ENCODE measurements at regions not wholly inside any gene's neighbourhood (a gene's known extent, or its start where the extent isn't known, plus 50 kb on each side); places are given as distances from the start of the nearest gene placed in this dataset.

GRCh38 chr16:5557448-5557847, 459.9 kb upstream of the EEF2KMT start:
- DNase-seq: no peak

- no peak for DNase-seq
These were observed 458.7 kb upstream of the EEF2KMT start for GRCh38 chr16:5556158-5556810.

GRCh38 chr16:5551909-5552308, 454.3 kb upstream of the EEF2KMT start:
- DNase-seq: no peak

GRCh38 chr16:5549802-5550201, 452.2 kb upstream of the EEF2KMT start:
- DNase-seq: no peak

- no peak for DNase-seq
These were observed 443.8 kb upstream of the EEF2KMT start for GRCh38 chr16:5541356-5541755.

GRCh38 chr16:5537347-5537746, 439.8 kb upstream of the EEF2KMT start:
- no peak for DNase-seq

- DNase-seq: no peak
These were observed 435.8 kb upstream of the EEF2KMT start for GRCh38 chr16:5533321-5533888.

GRCh38 chr16:5527817-5528216, 430.2 kb upstream of the EEF2KMT start:
- DNase-seq: no peak

- DNase-seq: no peak
These were observed 429.2 kb upstream of the EEF2KMT start for GRCh38 chr16:5526826-5527225.

- no peak for DNase-seq
These were observed 426.2 kb upstream of the EEF2KMT start for GRCh38 chr16:5523829-5524228.

- DNase-seq: no peak
These were observed 418.5 kb upstream of the EEF2KMT start for GRCh38 chr16:5516115-5516514.

- DNase-seq: no peak
These were observed 414.4 kb upstream of the EEF2KMT start for GRCh38 chr16:5512014-5512413.

GRCh38 chr16:5510819-5511370, 413.3 kb upstream of the EEF2KMT start:
- DNase-seq: no peak

- no peak for DNase-seq
These were observed 412.2 kb upstream of the EEF2KMT start for GRCh38 chr16:5509794-5510193.

GRCh38 chr16:5509336-5509735, 411.7 kb upstream of the EEF2KMT start:
- DNase-seq: no peak

GRCh38 chr16:5508371-5508770, 410.8 kb upstream of the EEF2KMT start:
- no peak for DNase-seq

- DNase-seq: no peak
These were observed 408.4 kb upstream of the EEF2KMT start for GRCh38 chr16:5506021-5506420.

- no peak for DNase-seq
These were observed 407.7 kb upstream of the EEF2KMT start for GRCh38 chr16:5505091-5505887.

- DNase-seq: no peak
These were observed 406.6 kb upstream of the EEF2KMT start for GRCh38 chr16:5504064-5504781.

GRCh38 chr16:5502944-5503343, 405.3 kb upstream of the EEF2KMT start:
- DNase-seq: no peak

GRCh38 chr16:5502467-5502869, 404.9 kb upstream of the EEF2KMT start:
- DNase-seq: no peak

GRCh38 chr16:5500526-5500925, 402.9 kb upstream of the EEF2KMT start:
- DNase-seq: no peak

- no peak for DNase-seq
These were observed 401.0 kb upstream of the EEF2KMT start for GRCh38 chr16:5498562-5498961.
